Cardiac fibroblast (primary cell): ENCODE measurements at regions not wholly inside any gene's neighbourhood (a gene's known extent, or its start where the extent isn't known, plus 50 kb on each side); places are given as distances from the start of the nearest gene placed in this dataset.

Source experiments
- DNase-seq, 2 donors: peaks; one replicate each; pipeline versions ENCODE4 v3.0.0 to v3.0.0-alpha.2; 2010; ENCODE audit warnings: low read depth in 2 of 2
- H3K4me3 ChIP-seq, 2 donors: replicated peaks in 1 of 2; 1 replicate in 1 of 2; 2 replicates in 1 of 2; pipeline ENCODE4 v1.5.1; 2011; ENCODE audit warnings: low read depth in 2 of 2, low read length in 2 of 2, mild to moderate bottlenecking in 2 of 2, moderate library complexity in 1 of 2
- TF ChIP-seq, protein P1 (sequence below): IDR thresholded peaks from one replicate; pipeline ENCODE4 v1.5.1; 2011; ENCODE audit warnings: low read depth, mild to moderate bottlenecking, low read length, inconsistent platforms

DNA sequence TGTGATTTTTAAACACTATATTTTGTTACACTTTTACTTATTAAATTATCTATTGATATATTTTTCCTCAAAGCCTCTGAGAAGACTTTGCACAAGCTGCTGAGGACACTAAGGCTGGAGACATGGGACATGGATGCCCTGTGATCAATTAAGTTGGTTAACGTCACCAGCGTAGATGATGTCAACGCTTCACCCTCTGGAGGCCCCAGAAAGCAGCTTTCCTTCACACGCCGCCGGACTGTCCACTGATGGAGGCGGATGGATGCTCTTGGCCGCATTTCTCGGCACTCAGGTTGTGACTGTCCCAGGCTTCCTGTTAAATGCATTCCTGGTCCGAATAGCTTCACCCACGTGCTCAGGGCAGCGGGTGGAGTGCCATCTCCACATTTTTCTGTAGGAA lies 247.5 kb downstream of the VAPA start:
- H3K4me3 ChIP-seq = no peak overlapping the region
- no peak for DNase-seq
- TF ChIP-seq, protein P1, sequence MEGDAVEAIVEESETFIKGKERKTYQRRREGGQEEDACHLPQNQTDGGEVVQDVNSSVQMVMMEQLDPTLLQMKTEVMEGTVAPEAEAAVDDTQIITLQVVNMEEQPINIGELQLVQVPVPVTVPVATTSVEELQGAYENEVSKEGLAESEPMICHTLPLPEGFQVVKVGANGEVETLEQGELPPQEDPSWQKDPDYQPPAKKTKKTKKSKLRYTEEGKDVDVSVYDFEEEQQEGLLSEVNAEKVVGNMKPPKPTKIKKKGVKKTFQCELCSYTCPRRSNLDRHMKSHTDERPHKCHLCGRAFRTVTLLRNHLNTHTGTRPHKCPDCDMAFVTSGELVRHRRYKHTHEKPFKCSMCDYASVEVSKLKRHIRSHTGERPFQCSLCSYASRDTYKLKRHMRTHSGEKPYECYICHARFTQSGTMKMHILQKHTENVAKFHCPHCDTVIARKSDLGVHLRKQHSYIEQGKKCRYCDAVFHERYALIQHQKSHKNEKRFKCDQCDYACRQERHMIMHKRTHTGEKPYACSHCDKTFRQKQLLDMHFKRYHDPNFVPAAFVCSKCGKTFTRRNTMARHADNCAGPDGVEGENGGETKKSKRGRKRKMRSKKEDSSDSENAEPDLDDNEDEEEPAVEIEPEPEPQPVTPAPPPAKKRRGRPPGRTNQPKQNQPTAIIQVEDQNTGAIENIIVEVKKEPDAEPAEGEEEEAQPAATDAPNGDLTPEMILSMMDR = no peak

DNA sequence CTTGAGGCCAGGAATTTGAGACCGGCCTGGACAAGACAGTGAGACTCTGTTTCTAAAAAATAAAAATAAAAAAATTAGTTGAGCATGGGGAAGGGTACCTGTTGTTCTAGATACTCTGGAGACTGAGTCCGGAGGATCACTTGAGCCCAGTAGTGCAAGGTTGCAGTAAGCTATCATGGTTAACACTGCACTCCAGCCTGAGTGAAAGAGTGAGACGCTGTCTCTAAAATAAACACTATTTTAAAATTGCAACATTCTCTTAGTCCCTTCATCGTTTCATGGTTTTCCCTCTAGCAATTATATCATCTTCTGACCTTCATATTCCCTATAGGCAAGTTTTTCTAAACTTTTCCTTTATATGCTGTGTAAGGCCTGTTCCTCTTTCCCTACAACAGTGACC lies 248.5 kb downstream of the VAPA start:
- H3K4me3 ChIP-seq = no peak overlapping the region
- no peak for DNase-seq
- TF ChIP-seq, protein P1 = no peak

DNA sequence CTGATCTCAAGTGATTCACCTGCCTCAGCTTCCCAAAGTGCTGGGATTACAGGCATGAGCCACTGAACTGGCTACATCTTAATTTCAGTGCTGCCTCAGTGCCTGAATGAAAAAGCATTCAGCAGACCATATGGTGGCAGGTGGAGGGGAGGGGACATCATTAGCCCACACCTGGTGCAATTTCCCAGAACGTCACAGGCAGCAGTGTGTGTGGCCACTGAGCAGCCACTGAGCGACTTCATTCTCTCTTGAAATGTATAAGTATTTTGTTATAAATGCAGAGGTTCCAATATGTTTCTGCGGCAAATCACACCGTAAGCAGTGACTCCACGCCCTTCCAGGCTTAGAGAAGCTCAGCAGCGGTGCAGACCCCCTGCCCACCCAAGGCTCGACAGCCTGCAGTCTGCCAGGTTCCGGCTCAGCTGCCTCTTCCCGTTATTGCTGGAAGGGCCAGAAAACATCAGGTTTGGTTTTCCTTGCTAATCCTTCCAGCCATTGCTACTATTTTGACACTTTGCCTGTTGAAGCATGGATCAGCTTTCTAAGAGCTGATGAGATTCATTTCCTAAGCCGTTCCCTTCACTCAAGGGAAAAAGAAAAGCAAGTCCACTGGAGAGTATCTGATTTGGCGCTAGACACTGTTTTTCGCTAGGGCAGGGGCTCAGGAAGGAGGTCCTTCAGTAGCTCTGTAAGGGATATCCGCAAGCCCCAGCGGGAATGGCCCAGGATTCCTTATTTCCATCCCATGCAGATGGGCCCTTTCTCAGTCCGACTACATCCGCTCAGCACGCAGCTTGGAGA lies 250.7 kb downstream of the VAPA start:
- no peak overlapping the region for H3K4me3 ChIP-seq
- no peak for DNase-seq
- TF ChIP-seq, protein P1 = no peak

- H3K4me3 ChIP-seq = no peak overlapping the region
- TF ChIP-seq, protein P1 = no peak
- no peak for DNase-seq
These were observed 252.5 kb downstream of the VAPA start for GRCh38 chr18:10166164-10166807.

- DNase-seq = no peak
- TF ChIP-seq, protein P1 = no peak
These were observed 253.9 kb downstream of the VAPA start for GRCh38 chr18:10167759-10168158.

DNA sequence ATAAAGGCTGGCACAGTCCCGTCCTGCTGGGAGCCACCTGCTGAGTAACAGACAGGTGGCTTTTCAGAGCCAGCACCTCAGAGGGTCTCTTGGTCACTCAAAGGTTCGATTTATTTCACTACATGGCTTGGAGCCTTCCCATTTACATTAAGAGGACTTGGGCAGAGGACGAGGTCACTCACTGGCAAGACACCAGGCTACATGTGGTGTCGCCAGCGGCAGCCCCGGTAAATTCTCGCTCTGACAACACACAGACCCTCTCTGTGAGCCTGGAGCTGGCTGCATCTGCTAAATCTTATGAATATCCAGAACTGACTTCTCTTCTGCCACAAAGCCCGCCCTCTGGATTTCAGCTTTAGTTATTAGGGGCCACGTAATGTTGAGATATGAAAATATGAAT lies 254.7 kb downstream of the VAPA start:
- no peak overlapping the region for H3K4me3 ChIP-seq
- TF ChIP-seq, protein P1 = no peak
- no peak for DNase-seq

More at GRCh38 chr18:10167759-10168158, 253.9 kb downstream of the VAPA start:
- no peak overlapping the region for H3K4me3 ChIP-seq
